HT-29 (cell line): ENCODE measurements at regions not wholly inside any gene's neighbourhood (a gene's known extent, or its start where the extent isn't known, plus 50 kb on each side); places are given as distances from the start of the nearest gene placed in this dataset.

ENCODE experiments used
- DNase-seq: peaks from one replicate; pipeline ENCODE4 v3.0.0-alpha.2; 2015; ENCODE audit warnings: low spot score

GRCh38 chr2:40797120-40797519 lies 345.2 kb upstream of the SLC8A1 start:
- no peak for DNase-seq

GRCh38 chr2:40803900-40804299 lies 352.0 kb upstream of the SLC8A1 start:
- DNase-seq = no peak

- no peak for DNase-seq
Observed at GRCh38 chr2:40809156-40809555, 357.3 kb upstream of the SLC8A1 start.

GRCh38 chr2:40814616-40815015 lies 362.7 kb upstream of the SLC8A1 start:
- no peak for DNase-seq

GRCh38 chr2:40820319-40820718 lies 368.4 kb upstream of the SLC8A1 start:
- DNase-seq = no peak

GRCh38 chr2:40823478-40823877 lies 371.6 kb upstream of the SLC8A1 start:
- no peak for DNase-seq

GRCh38 chr2:40824278-40824677 lies 372.4 kb upstream of the SLC8A1 start:
- DNase-seq = no peak

- DNase-seq = no peak
Observed at GRCh38 chr2:40827392-40827791, 375.5 kb upstream of the SLC8A1 start.

GRCh38 chr2:40831321-40831873 lies 379.5 kb upstream of the SLC8A1 start:
- no peak for DNase-seq

- no peak for DNase-seq
Observed at GRCh38 chr2:40841856-40842255, 390.0 kb upstream of the SLC8A1 start.

GRCh38 chr2:40844353-40845277 lies 392.7 kb upstream of the SLC8A1 start:
- DNase-seq = peak; percentile 56

- no peak for DNase-seq
Observed at GRCh38 chr2:40851661-40852060, 399.8 kb upstream of the SLC8A1 start.

GRCh38 chr2:40859617-40860016 lies 407.7 kb upstream of the SLC8A1 start:
- DNase-seq = no peak

- no peak for DNase-seq
Observed at GRCh38 chr2:40867829-40868228, 415.9 kb upstream of the SLC8A1 start.

GRCh38 chr2:40872580-40872979 lies 420.7 kb upstream of the SLC8A1 start:
- no peak for DNase-seq

- DNase-seq = no peak
Observed at GRCh38 chr2:40874380-40874779, 422.5 kb upstream of the SLC8A1 start.

- DNase-seq = no peak
Observed at GRCh38 chr2:40877734-40878288, 425.9 kb upstream of the SLC8A1 start.

GRCh38 chr2:40879305-40879704 lies 427.4 kb upstream of the SLC8A1 start:
- no peak for DNase-seq

- DNase-seq = no peak
Observed at GRCh38 chr2:40886100-40886499, 434.2 kb upstream of the SLC8A1 start.

GRCh38 chr2:40886655-40887054 lies 434.8 kb upstream of the SLC8A1 start:
- DNase-seq = no peak

- no peak for DNase-seq
Observed at GRCh38 chr2:40896358-40896757, 444.5 kb upstream of the SLC8A1 start.

- DNase-seq = no peak
Observed at GRCh38 chr2:40914666-40915065, 462.8 kb upstream of the SLC8A1 start.

- no peak for DNase-seq
Observed at GRCh38 chr2:40915651-40916050, 463.8 kb upstream of the SLC8A1 start.
